Retinal pigment epithelial cell (primary cell): ENCODE measurements at regions not wholly inside any gene's neighbourhood (a gene's known extent, or its start where the extent isn't known, plus 50 kb on each side); places are given as distances from the start of the nearest gene placed in this dataset.
"Not testable (repeated sequence)": the region's sequence is repeated elsewhere in the genome, so short reads cannot be mapped to it uniquely, and the experiment has no call there.

Source experiments
- DNase-seq: peaks from one replicate; pipeline ENCODE4 v3.0.0-alpha.2; 2010; ENCODE audit warnings: low read depth
- H3K4me3 ChIP-seq: 2 replicates; pipeline ENCODE4 v1.5.1; 2011; ENCODE audit warnings: mild to moderate bottlenecking, low read length, control low read depth, moderate library complexity
- TF ChIP-seq, protein P1 (sequence below): conservative IDR thresholded peaks from 2 replicates; pipeline ENCODE4 v1.5.1; 2011; ENCODE audit warnings: low read depth, low read length, control low read depth, inconsistent platforms

DNA sequence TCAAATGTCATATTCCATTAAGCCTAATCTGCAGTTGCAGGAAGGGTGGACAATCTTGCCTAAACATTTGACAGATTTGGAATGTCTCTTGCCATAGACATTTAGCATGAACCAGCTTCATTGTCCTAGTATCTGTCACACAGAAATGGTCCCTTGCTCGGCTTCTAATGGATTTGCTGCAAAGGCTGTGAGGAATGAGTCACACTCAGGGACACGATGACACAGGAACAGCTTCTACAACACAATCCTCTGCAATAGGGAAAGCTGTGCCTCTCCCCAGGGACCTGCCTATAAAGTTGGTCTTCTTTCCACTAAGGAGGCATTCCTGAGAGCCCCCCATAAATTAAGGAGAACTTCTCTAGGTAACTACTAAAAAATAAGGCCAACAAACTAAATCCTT is 155.1 kb upstream of the L3MBTL4 start:
- TF ChIP-seq, protein P1, sequence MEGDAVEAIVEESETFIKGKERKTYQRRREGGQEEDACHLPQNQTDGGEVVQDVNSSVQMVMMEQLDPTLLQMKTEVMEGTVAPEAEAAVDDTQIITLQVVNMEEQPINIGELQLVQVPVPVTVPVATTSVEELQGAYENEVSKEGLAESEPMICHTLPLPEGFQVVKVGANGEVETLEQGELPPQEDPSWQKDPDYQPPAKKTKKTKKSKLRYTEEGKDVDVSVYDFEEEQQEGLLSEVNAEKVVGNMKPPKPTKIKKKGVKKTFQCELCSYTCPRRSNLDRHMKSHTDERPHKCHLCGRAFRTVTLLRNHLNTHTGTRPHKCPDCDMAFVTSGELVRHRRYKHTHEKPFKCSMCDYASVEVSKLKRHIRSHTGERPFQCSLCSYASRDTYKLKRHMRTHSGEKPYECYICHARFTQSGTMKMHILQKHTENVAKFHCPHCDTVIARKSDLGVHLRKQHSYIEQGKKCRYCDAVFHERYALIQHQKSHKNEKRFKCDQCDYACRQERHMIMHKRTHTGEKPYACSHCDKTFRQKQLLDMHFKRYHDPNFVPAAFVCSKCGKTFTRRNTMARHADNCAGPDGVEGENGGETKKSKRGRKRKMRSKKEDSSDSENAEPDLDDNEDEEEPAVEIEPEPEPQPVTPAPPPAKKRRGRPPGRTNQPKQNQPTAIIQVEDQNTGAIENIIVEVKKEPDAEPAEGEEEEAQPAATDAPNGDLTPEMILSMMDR: no peak
- DNase-seq: no peak
- H3K4me3 ChIP-seq: no peak overlapping the region

DNA sequence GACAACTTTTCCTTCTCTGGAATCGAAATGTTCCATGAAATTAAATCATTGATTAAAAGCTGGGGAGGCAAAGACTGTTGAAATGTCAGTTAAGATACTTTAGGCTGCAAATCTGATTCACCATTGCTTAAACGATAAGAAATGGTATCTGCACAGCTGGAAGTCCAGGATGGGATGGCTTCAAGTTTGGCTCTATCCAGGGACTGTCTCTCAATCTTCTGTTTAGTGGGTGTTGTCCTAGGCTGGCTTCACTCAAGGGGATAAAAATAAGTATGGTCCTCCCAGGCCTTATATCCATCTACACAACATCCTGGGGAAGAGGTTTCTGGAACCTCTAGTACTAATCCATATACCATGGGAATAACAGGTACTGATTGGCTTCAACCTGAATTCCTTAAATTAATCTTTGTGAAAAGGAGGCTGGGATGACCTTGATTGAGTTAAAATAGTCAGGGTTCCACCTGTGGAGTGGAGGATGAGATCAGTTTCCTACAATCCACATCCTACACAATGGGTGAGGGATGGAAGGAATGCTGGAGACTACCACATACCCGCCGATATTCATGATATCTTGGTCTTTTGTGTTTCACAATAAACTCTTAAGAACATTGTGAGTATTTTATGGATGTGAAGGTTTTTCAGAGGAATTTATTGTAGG is 156.0 kb upstream of the L3MBTL4 start:
- no peak for DNase-seq
- H3K4me3 ChIP-seq: no peak overlapping the region
- TF ChIP-seq, protein P1: no peak

DNA sequence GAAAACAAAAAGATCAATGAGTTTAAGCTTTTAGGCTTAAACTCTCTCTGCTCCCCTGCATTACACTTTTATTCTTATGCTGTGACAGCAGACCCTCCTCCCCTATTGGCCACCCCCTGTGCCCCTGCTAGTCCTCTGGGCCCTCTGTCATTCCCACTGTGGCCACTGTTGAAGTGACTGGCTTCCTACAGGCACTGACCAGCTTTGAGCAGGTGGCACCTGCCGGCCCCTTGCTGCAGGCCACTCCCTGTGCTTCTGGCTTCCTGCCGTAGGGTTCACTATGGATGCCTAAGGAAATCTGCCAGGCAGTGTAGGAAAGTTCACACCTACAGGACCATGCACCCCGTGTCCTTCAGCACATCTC is 156.5 kb upstream of the L3MBTL4 start:
- no peak for DNase-seq
- no peak overlapping the region for H3K4me3 ChIP-seq
- TF ChIP-seq, protein P1: no peak

DNA sequence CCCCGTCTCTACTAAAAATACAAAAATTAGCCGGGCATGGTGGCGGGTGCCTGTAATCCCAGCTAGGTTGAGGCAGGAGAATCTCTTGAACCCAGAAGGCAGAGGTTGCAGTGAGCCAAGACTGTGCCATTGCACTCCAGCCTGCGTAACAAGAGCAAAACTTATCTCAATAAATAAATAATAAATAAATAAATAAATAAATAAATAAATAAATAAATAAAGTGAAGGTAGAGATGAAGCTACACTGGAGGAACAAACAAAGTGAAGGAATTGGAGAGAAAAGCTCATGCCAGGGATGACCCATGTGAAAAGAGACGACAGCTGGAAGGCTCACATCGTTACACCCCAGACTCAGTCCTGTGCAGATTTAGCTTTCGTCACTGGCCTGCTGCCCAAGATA is 157.3 kb upstream of the ARHGAP28 start:
- not testable (repeated sequence) for DNase-seq, H3K4me3 ChIP-seq

DNA sequence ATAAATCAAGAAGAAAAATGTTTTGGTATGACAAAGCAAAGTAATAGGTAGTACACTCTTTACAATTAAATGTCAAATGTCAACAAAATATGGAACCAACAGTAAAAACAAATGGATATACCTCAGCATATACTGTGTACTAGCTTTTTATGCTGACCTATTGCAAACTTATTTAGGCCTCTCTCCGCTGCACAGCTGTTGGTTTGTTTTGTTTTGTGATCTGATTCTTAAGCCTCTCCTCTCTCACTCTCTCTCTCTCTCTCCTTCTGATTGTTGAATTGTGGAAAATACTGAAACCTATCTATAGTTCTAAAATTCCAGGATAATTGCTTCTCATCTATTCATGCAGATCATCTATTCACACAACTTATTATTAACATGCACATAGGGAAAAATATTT is 154.9 kb upstream of the ARHGAP28 start:
- no peak for DNase-seq
- no peak overlapping the region for H3K4me3 ChIP-seq
- TF ChIP-seq, protein P1: no peak

DNA sequence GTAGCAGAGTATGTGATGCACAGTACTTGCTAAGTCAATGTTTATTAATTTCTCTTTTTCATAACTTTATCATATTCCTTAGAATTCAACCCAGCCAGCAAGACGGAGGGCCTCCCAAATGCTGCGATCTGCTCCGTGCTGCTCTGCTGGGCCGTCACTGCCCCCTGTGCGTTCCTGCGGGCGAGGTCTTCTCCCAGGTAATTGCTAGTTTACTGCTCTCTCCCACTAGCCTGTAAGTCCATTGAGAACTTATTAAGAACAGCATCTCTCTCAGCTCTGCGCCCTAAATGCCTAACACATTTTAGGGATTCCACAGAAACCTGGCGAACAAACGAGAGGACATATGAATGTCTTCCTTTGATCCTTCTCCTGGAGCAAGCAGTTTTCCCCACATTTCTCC is 153.6 kb upstream of the ARHGAP28 start:
- no peak overlapping the region for H3K4me3 ChIP-seq
- no peak for DNase-seq
- TF ChIP-seq, protein P1: no peak

DNA sequence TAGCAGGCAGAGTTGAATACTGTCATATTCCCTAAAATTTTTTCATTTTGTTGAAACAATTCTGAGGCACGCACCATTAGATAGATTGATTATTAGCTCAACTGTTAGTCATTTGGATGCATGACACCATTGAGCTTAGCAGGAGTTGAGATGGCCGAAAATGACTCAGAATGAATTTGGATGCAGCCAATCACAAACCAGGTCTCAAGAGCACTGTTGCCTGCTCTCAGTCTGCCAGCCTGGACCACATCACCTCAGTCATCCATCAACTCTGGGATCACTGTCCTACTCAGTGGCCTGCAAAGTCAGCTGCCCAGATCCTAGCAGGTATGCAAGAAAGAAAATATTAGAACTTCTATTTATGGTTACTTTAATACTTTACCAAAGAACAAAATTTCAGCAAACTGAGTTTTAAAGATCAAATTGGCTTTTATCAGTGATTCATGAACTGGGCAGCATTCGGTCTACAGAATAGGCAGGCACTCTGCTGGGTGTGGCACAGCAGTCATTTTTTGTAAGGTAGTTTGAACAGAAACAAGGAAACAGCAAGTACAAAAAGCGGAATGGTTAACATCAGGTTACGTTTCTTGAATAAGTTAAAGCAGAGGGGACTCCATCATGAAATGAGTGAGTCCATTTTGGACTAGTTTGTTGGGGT is 152.7 kb upstream of the ARHGAP28 start:
- no peak for DNase-seq
- H3K4me3 ChIP-seq: no peak overlapping the region
- TF ChIP-seq, protein P1: no peak
